PC-3 (cell line): ENCODE measurements at regions not wholly inside any gene's neighbourhood (a gene's known extent, or its start where the extent isn't known, plus 50 kb on each side); places are given as distances from the start of the nearest gene placed in this dataset.

ENCODE experiments used
- EZH2 ChIP-seq: fragments of 300-600 bp; sonication (generic); IDR thresholded peaks from one replicate; pipeline ENCODE4 v1.6.1; 2017; ENCODE audit warnings: antibody characterized with exemption, mild to moderate bottlenecking, low read length; ENCODE audit not compliant: unreplicated experiment
- EZH2phosphoT487 ChIP-seq: fragments of 300-600 bp; sonication (generic); IDR thresholded peaks from 2 replicates; pipeline ENCODE4 v1.6.1; 2018; ENCODE audit warnings: mild to moderate bottlenecking, antibody characterized with exemption, low read length, borderline replicate concordance
- TF ChIP-seq, protein P1 (sequence below): fragments of 300-600 bp; sonication (generic); conservative IDR thresholded peaks from 2 replicates; pipeline ENCODE4 v1.5.1; 2017; ENCODE audit warnings: antibody characterized with exemption, low read depth, mild to moderate bottlenecking, low read length

DNA sequence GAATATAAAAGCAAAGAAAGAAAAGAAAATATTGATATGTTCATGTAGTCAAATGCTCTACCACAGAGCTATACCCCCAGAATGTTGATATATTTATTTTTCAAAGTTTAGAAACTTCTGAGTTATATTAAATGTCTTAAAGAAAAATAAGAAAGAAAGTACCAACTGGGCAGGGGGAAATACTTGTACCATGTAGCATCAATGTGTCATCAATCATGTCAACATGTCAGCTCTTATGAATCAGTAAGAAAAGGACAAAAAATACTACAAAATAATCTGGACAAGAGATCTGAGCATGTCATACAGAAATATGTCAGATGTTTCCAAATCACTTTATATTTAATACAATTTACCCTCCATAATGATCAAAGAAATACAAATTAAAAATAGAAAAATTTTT lies 595.1 kb upstream of the ATP2B1 start:
- TF ChIP-seq, protein P1, sequence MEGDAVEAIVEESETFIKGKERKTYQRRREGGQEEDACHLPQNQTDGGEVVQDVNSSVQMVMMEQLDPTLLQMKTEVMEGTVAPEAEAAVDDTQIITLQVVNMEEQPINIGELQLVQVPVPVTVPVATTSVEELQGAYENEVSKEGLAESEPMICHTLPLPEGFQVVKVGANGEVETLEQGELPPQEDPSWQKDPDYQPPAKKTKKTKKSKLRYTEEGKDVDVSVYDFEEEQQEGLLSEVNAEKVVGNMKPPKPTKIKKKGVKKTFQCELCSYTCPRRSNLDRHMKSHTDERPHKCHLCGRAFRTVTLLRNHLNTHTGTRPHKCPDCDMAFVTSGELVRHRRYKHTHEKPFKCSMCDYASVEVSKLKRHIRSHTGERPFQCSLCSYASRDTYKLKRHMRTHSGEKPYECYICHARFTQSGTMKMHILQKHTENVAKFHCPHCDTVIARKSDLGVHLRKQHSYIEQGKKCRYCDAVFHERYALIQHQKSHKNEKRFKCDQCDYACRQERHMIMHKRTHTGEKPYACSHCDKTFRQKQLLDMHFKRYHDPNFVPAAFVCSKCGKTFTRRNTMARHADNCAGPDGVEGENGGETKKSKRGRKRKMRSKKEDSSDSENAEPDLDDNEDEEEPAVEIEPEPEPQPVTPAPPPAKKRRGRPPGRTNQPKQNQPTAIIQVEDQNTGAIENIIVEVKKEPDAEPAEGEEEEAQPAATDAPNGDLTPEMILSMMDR: no peak
- no peak for TF ChIP-seq EZH2phosphoT487
- TF ChIP-seq EZH2: no peak
